Skeletal muscle satellite cell (primary cell): ENCODE measurements at regions not wholly inside any gene's neighbourhood (a gene's known extent, or its start where the extent isn't known, plus 50 kb on each side); places are given as distances from the start of the nearest gene placed in this dataset.

Experiments used
- H3K27me3 ChIP-seq: 2 replicates; pipeline ENCODE4 v1.7.0; 2013; ENCODE audit warnings: low read length; ENCODE audit not compliant: control insufficient read depth, insufficient read depth
- H3K36me3 ChIP-seq: 2 replicates; pipeline ENCODE4 v1.7.0; 2013; ENCODE audit warnings: mild to moderate bottlenecking, control low read depth, low read length; ENCODE audit not compliant: insufficient read depth
- H3K4me1 ChIP-seq: 2 replicates; pipeline ENCODE4 v1.7.0; 2013; ENCODE audit warnings: low read length; ENCODE audit not compliant: control insufficient read depth, insufficient read depth
- H3K4me2 ChIP-seq: 2 replicates; pipeline ENCODE4 v1.7.0; 2013; ENCODE audit warnings: mild to moderate bottlenecking, low read length
- H3K4me3 ChIP-seq: 2 replicates; pipeline ENCODE4 v1.7.0; 2013; ENCODE audit warnings: low read length
- H3K9ac ChIP-seq: 2 replicates; pipeline ENCODE4 v1.7.0; 2013; ENCODE audit warnings: mild to moderate bottlenecking, low read depth, low read length, moderate library complexity
- H3K9me3 ChIP-seq: replicated peaks from 2 replicates; pipeline ENCODE4 v1.7.0; 2013; ENCODE audit warnings: mild to moderate bottlenecking, control low read depth, low read length

DNA sequence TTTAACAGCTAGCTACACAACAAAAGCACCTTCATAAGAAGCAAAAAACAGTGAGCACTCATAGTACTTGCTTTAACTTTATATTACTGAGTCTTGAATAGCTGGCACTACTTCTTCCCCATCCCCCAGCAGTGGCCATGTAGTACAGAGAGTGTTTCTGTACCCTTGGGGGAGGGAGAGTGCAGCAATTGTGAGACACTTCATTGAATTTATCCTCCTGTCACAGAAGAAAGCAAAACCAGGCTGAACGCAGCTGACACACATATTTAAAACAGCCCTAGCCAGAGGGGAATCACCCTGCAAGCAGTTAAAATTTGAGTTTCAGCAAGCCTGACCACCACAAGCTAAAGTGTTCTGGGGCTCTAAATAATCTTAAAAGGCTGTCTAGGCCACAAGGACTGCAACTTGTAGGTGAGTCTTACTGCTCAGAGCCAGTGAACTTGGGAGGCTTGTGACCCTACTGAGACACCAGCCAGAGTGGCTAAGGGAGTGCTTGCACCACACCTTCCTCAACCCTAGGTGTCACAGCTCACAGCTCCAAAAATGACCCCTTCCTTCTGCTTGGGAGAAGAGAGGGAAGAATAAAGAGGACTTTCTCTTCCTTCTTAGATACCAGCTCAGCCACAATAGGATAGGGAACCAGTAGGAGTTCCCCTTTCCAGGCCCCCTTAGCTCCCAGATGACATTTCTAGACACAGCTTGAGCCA, 97.7 kb upstream of the MEOX2 start:
- Histone ChIP-seq H3K36me3 (no peaks in the 10 kb centered on the region), H3K27me3 (no peaks in the 10 kb centered on the region), H3K4me3 (no peak overlapping the region), H3K4me2 (no peak overlapping the region), H3K4me1 (no peaks in the 10 kb centered on the region), H3K9ac (no peak overlapping the region), H3K9me3 (no peaks in the 10 kb centered on the region)

DNA sequence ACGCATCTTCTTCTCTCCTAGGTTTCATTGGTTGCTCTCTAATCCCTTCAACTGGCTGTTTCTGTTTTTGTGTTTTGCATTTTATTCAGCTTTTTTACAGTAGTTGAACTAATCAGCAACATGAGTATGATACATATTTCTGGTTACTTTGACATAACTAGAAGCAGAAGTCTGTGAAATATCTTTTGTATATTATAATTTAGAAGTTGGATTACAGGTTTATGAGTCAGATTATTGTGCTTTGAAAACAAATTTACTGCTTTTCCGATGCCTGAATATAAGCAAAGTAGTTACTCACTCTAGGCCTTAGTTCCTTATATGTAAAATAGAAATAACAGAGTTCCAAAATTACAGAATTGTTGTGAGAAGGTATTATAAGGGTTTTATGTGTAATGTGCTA, 96.2 kb upstream of the MEOX2 start:
- H3K9ac ChIP-seq = no peak overlapping the region
- no peaks in the 10 kb centered on the region for H3K36me3 ChIP-seq
- H3K4me3 ChIP-seq = no peak overlapping the region
- H3K4me1 ChIP-seq = no peaks in the 10 kb centered on the region
- H3K4me2 ChIP-seq = no peak overlapping the region
- H3K9me3 ChIP-seq = no peaks in the 10 kb centered on the region
- H3K27me3 ChIP-seq = no peaks in the 10 kb centered on the region

DNA sequence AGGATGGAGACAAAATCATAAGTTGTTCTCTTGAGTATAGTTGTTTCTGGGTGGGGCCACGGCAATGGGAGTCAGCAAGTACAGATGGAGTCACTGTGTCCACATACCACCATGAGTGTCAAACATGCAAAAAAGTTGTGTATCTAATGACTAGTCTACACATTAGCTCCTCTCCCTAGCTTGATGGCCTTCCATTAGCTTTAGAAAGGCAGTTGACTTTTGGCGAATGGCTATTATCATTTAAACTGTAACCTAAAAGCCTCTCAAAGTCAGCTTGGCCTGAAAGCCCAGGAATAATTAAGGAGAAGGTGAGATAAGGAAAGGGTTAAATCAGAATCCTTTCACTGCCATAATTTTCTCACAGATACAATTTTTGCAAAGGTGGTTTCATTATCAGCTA, 95.5 kb upstream of the MEOX2 start:
- Histone ChIP-seq H3K27me3 (no peaks in the 10 kb centered on the region), H3K36me3 (no peaks in the 10 kb centered on the region), H3K9ac (no peak overlapping the region), H3K4me2 (no peak overlapping the region), H3K4me1 (no peaks in the 10 kb centered on the region), H3K4me3 (no peak overlapping the region), H3K9me3 (no peaks in the 10 kb centered on the region)

DNA sequence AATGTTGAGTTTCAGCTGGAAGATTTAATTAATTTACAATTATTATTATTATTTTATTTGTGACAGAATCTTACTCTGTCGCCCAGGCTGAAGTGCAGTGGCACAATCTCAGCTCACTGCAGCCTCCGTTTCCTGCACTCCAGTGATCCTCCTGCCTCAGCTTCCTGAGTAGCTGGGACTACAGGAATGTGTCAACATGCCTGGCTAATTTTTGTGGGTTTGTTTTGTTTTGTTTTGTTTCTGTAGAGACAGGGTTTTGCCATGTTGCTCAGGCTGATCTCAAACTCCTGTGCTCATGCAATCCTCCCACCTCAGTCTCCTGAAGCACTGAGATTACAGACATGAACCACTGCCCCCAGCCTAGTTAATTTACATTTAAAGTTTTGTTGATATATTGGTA, 93.8 kb upstream of the MEOX2 start:
- H3K4me3 ChIP-seq = no peak overlapping the region
- H3K36me3 ChIP-seq = no peaks in the 10 kb centered on the region
- H3K27me3 ChIP-seq = no peaks in the 10 kb centered on the region

DNA sequence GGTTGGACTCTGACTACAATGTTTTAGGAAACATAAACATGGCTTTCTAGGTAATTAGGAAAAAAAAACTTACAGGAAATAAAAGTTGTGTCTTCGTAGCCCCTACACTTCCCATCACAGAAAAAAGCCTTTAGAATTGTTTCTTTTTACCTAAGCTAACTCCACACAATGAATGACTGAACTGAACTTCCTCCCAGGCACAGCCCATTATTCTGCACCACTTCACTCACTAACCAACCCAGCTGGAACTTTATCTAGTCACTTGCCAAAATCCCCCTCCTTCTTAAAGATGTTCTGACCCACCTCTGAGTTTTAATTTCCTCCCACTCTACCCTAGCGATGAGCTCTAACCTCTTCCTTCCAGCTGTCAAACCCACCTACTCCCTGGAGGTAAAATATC, 91.7 kb upstream of the MEOX2 start:
- Histone ChIP-seq H3K36me3 (no peaks in the 10 kb centered on the region), H3K9me3 (no peaks in the 10 kb centered on the region), H3K4me1 (no peaks in the 10 kb centered on the region), H3K4me3 (no peak overlapping the region), H3K4me2 (no peak overlapping the region), H3K27me3 (no peaks in the 10 kb centered on the region), H3K9ac (no peak overlapping the region)

More for the DNA sequence above, 93.8 kb upstream of the MEOX2 start:
- no peak overlapping the region for H3K9ac ChIP-seq
- H3K4me2 ChIP-seq = no peak overlapping the region
- H3K4me1 ChIP-seq = no peaks in the 10 kb centered on the region
- H3K9me3 ChIP-seq = no peaks in the 10 kb centered on the region

DNA sequence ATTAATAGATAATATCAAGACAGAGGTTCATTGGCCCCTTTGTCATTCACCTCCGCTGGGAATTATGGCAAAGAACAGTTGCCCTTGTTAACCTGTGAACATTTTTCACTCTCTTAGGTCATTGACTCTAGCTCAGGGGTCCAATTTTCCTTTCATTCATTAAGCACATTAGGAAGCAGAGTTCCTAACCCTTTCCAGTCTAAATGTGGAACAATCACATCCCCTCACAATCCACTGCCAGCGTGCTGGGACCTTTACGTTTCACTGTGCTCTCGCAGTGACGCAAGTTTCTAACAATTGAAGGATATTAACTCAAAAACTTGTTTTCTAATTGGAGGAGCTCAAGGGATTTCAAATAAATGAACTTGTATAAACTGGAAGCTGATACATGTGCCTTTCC, 79.3 kb upstream of the MEOX2 start:
- Histone ChIP-seq H3K27me3 (no peaks in the 10 kb centered on the region), H3K4me2 (no peak overlapping the region), H3K4me1 (no peaks in the 10 kb centered on the region), H3K36me3 (no peaks in the 10 kb centered on the region), H3K4me3 (no peak overlapping the region), H3K9me3 (no peaks in the 10 kb centered on the region), H3K9ac (no peak overlapping the region)

DNA sequence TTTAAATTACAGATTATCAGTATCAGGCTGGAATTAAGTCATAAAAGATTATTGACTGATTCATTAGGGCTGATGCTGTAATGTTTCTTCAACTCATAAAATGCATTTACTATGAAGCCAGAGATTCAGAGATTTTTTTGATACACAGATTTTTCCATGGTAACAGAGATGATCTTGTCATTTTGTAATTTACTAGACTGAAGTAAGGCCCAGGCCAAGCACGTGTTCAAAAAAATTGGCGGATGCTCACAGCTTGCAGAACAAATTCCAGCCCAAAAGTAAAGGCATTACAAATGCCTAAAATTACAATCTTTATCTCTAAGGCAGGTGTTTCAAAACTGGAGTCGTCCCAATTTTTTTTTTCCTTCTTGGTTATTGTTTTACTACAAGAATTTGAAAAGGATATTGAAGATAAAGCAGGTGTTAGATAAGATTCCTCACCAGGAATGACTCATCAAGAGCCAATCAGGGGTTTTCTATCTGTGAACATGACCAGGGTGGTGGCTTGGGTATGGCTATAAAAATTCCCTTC, 78.4 kb upstream of the MEOX2 start:
- Histone ChIP-seq H3K4me2 (no peak overlapping the region), H3K36me3 (no peaks in the 10 kb centered on the region), H3K9me3 (no peaks in the 10 kb centered on the region), H3K27me3 (no peaks in the 10 kb centered on the region), H3K4me3 (no peak overlapping the region), H3K4me1 (no peaks in the 10 kb centered on the region), H3K9ac (no peak overlapping the region)

DNA sequence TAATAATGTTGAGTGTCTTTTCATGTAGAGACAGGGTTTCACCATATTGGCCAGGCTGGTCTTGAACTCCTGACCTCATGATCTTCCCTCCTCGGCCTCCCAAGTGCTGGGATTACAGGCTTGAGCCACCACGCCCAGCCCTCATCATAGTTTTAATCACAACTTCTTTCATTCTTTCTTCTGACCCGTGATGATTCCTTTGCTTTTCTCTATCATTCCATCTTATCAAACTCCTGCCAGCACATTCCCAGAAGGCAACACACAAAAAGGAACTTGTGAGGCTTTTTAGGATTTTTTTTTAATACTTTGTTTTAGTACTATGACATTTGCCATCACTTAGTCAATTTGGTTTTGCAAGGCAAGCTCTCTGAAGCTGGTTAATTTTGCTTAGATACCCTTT, 77.5 kb upstream of the MEOX2 start:
- H3K36me3 ChIP-seq = no peaks in the 10 kb centered on the region
- no peak overlapping the region for H3K4me3 ChIP-seq
- no peaks in the 10 kb centered on the region for H3K27me3 ChIP-seq
- no peaks in the 10 kb centered on the region for H3K9me3 ChIP-seq
- no peak overlapping the region for H3K4me2 ChIP-seq
- H3K9ac ChIP-seq = no peak overlapping the region
- H3K4me1 ChIP-seq = no peaks in the 10 kb centered on the region

DNA sequence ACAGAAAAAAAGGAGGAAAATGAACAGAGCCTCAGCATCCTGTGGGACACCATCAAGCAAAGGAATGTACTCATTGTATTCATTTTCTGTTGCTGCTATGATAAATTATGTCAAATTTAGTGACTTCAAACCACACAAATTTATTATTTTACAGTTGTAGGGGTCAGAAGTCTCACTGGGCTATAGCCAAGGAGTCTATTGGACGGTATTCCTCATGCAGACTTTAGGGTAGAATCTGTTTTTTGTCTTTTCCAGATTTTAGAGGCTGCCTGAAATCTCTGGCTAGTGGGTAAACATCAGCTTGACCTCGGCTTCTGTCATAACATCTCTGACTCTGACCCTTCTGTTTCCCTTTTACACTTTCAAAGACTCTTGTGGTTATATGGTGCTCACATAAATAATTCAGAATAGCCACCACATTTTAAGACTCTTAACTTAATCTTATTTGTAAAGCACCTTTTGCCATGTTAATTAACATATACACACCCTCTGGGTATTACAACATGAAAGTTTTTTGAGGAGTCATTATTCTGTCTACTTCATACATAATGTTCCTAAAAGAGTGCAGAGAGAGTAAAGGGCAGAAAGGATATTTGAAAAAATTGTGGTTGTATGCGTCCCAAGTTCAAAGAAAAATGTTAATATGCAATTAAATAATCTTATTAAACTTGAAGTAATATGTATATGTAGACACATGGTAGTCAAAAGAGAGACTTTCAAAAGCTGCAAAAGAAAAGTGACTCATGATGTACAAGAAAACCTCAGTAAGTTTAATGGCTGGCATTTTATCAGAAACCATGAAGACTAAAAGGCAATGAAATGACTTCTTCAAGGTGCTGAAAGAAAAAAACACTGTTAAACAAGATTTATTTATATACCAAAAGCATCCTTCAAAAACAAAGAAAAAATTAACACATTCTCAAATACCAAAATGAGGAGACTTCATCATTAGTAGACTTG, 70.8 kb upstream of the MEOX2 start:
- Histone ChIP-seq H3K9me3 (no peaks in the 10 kb centered on the region), H3K36me3 (no peaks in the 10 kb centered on the region)

DNA sequence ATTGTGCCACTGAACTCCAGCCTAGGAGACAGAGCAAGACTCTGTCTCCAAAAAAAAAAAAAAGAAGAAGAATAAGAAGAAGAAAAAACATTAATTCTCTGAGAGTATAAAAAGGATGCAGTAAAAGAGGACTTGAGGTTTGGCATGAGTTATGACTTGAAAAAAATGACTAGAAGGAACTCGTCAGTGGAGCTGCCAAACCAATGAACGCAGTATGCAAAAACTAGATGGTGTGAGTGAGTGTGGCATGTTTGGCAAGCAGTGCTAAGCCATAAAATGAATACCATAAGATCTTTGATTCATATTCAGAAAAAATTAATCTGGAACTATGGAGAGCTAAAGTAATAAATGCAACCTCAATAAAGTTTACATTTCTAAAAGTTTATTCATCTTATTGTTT, 68.6 kb upstream of the MEOX2 start:
- peaks cover 57% of the 10 kb centered on the region for H3K4me1 ChIP-seq
- no peaks in the 10 kb centered on the region for H3K36me3 ChIP-seq
- no peaks in the 10 kb centered on the region for H3K27me3 ChIP-seq
- no peak overlapping the region for H3K4me2 ChIP-seq
- H3K9ac ChIP-seq = no peak overlapping the region
- H3K9me3 ChIP-seq = no peaks in the 10 kb centered on the region
- no peak overlapping the region for H3K4me3 ChIP-seq

More for the DNA sequence above, 70.8 kb upstream of the MEOX2 start:
- Histone ChIP-seq H3K4me2 (no peak overlapping the region), H3K27me3 (no peaks in the 10 kb centered on the region), H3K9ac (no peak overlapping the region), H3K4me3 (no peak overlapping the region), H3K4me1 (peaks cover 37% of the 10 kb centered on the region)

DNA sequence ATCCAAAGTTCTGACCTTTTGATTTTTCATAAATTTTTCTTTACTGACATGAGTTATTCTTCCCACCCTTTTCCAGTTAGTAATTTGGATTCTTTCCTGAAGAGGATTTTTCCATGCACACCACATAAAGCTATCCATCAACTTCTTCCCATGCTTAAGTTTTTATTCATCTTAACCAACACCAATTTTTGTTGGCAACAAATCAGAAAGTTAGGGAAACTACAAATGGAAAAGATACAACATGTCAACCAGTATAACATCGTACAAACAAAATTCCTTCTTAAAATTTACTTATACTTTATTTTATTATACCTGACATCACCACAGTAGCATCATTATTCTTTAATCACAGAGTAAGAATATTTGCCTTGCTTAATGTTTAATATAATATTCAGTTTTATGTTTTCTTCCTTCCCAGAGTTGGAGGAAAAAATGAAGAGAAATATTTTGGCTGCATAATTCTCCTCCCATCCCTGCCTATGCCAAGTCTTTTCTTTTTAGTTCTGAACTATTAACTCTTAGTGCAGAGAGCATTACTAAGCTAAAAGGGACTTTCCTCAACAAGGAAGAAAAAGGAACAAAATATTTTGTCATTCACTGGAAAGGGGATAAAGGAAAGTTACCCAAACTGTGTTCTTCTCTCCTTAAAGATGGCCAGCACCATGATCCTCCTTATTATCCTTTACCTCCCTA, 67.5 kb upstream of the MEOX2 start:
- H3K9ac ChIP-seq = peak overlapping the region; percentile 11
- no peaks in the 10 kb centered on the region for H3K27me3 ChIP-seq
- H3K4me3 ChIP-seq = no peak overlapping the region
- no peak overlapping the region for H3K4me2 ChIP-seq
- peaks cover 60% of the 10 kb centered on the region for H3K4me1 ChIP-seq
- no peaks in the 10 kb centered on the region for H3K9me3 ChIP-seq
- no peaks in the 10 kb centered on the region for H3K36me3 ChIP-seq
